ENCODE measurements at regions not wholly inside any gene's neighbourhood (a gene's known extent, or its start where the extent isn't known, plus 50 kb on each side); places are given as distances from the start of the nearest gene placed in this dataset.

- no peak for TF ChIP-seq CTCF (CRISPR knock-in tag; IDR thresholded peaks at IDR 0.05)
- no peak for TF ChIP-seq ZNF644 (CRISPR knock-in tag; IDR thresholded peaks at IDR 0.05; ENCODE audit: low read depth)
- TF ChIP-seq RAD21 (CRISPR knock-in tag; IDR thresholded peaks at IDR 0.05): no peak
- TF ChIP-seq MEF2D (CRISPR knock-in tag; IDR thresholded peaks at IDR 0.05): no peak
- TF ChIP-seq PBX3 (CRISPR knock-in tag; IDR thresholded peaks at IDR 0.05; ENCODE audit: borderline replicate concordance): no peak
- no peak for TF ChIP-seq ZSCAN21 (CRISPR knock-in tag; IDR thresholded peaks at IDR 0.05; ENCODE audit: borderline replicate concordance)
- TF ChIP-seq EHMT2 (IDR thresholded peaks at IDR 0.05; ENCODE audit: borderline replicate concordance, low read depth, low read length): no peak
- no peak for TF ChIP-seq USF2 (IDR thresholded peaks at IDR 0.05; ENCODE audit: low read depth, low read length)
- TF ChIP-seq USF2 (CRISPR knock-in tag; IDR thresholded peaks at IDR 0.05; ENCODE audit: borderline replicate concordance): no peak
- no peak for TF ChIP-seq ZNF749 (CRISPR knock-in tag; IDR thresholded peaks at IDR 0.05; ENCODE audit: borderline replicate concordance)
- no peak for TF ChIP-seq ZNF121 (CRISPR knock-in tag; IDR thresholded peaks at IDR 0.05)
- no peak for TF ChIP-seq POLR2A (IDR thresholded peaks at IDR 0.05; ENCODE audit: insufficient read depth in 1 of 2, low read depth in 2 of 2, low read length in 2 of 2)
- TF ChIP-seq HNRNPL (IDR thresholded peaks at IDR 0.05; ENCODE audit: low read depth, low read length): no peak
- TF ChIP-seq ZNF230 (CRISPR knock-in tag; IDR thresholded peaks at IDR 0.05): no peak
Observed at GRCh38 chr4:53943345-53944085, 120.9 kb downstream of the CHIC2 start.
